ENCODE measurements at regions not wholly inside any gene's neighbourhood (a gene's known extent, or its start where the extent isn't known, plus 50 kb on each side); places are given as distances from the start of the nearest gene placed in this dataset.

- dilution Hi-C loops (cut with MboI; ENCODE audit: extremely low pct_ligation_motif_present, low sequenced_read_pairs) (no loop called here), intact Hi-C loops (cut with micrococcal nuclease) (no loop called here)
- TF ChIP-seq JUN (IDR thresholded peaks at IDR 0.05; ENCODE audit: borderline replicate concordance, insufficient read depth, insufficient read length, low read depth) (no peak), POLR2A (IDR thresholded peaks at IDR 0.05; ENCODE audit: low read depth, low read length) (no peak), POLR2AphosphoS5 (IDR thresholded peaks at IDR 0.05; ENCODE audit: insufficient read depth, low read depth, low read length) (no peak), MAX (IDR thresholded peaks at IDR 0.05; ENCODE audit: insufficient read depth, insufficient read length) (no peak), EZH2 (IDR thresholded peaks at IDR 0.05; ENCODE audit: borderline replicate concordance, low read depth, low read length, severe bottlenecking) (no peak)
- H3K9ac ChIP-seq (replicated peaks; ENCODE audit: extremely low read depth, insufficient read depth, low read length): no peak overlapping the region
- H3K79me2 ChIP-seq (ENCODE audit: control insufficient read depth, insufficient read depth, low read length): no peaks in the 10 kb centered on the region
- no peaks in the 10 kb centered on the region for H3K4me1 ChIP-seq (ENCODE audit: control insufficient read depth, extremely low read depth, insufficient read depth, low read length)
- ChIA-PET CTCF (no interaction called here), POLR2A (no interaction called here)
- H2AFZ ChIP-seq (ENCODE audit: low read depth, low read length): no peak overlapping the region
- no peak overlapping the region for H3K27ac ChIP-seq (ENCODE audit: insufficient read depth, low read depth, low read length)
- H3K4me3 ChIP-seq (replicated peaks in 1 of 3; ENCODE audit: insufficient read depth in 1 of 3, low read depth in 1 of 3, low read length in 3 of 3): no peak overlapping the region
- FAIRE-seq: no peak
- BruUV-seq (replicated peaks): no TSS peak
- no peaks in the 10 kb centered on the region for H3K9me1 ChIP-seq (replicated peaks; ENCODE audit: control insufficient read depth, extremely low read depth, insufficient read depth, low read length)
- DNase-seq (ENCODE audit: low read depth, low spot score): no peak
- H3K9me3 ChIP-seq (replicated peaks; ENCODE audit: control insufficient read depth, insufficient read depth, low read length): peaks cover 4% of the 10 kb centered on the region
- H3K36me3 ChIP-seq (ENCODE audit: control insufficient read depth in 2 of 2, extremely low read depth in 1 of 2, insufficient read depth in 2 of 2, low read length in 2 of 2): no peaks in the 10 kb centered on the region
- H4K20me1 ChIP-seq (replicated peaks; ENCODE audit: control insufficient read depth, extremely low read depth, insufficient read depth, low read length): no peaks in the 10 kb centered on the region
- H3K27me3 ChIP-seq (ENCODE audit: control insufficient read depth in 2 of 2, insufficient read depth in 2 of 2, low read length in 2 of 2): no peaks in the 10 kb centered on the region
- H3K4me2 ChIP-seq (ENCODE audit: insufficient read depth, low read length): no peak overlapping the region
Measured at GRCh38 chr10:23611308-23612029, 172.6 kb downstream of the OTUD1 start.

DNA sequence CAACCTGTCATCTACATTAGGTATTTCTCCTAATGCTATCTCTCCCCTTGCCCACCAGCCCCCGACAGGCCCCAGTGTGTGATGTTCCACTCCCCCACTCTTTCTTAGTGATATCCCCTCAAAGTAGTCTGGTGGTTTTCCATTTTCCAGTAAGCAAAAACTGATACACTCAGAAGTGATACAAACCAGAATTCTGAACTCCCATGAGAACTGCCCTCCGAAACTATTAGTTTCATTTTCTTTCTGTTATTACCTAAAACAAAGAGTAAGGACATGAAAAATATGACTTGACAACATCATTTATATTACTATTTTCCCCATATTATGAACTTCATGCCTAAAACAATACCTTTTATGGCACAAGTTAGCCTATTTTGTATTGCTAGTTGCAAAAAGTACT lies 175.0 kb downstream of the OTUD1 start:
- Histone ChIP-seq H3K9ac (replicated peaks; ENCODE audit: extremely low read depth, insufficient read depth, low read length) (no peak overlapping the region), H3K79me2 (ENCODE audit: control insufficient read depth, insufficient read depth, low read length) (no peaks in the 10 kb centered on the region), H3K27ac (ENCODE audit: insufficient read depth, low read depth, low read length) (no peak overlapping the region), H4K20me1 (replicated peaks; ENCODE audit: control insufficient read depth, extremely low read depth, insufficient read depth, low read length) (no peaks in the 10 kb centered on the region), H3K4me2 (ENCODE audit: insufficient read depth, low read length) (no peak overlapping the region), H3K9me1 (replicated peaks; ENCODE audit: control insufficient read depth, extremely low read depth, insufficient read depth, low read length) (no peaks in the 10 kb centered on the region), H3K4me3 (replicated peaks in 1 of 3; ENCODE audit: insufficient read depth in 1 of 3, low read depth in 1 of 3, low read length in 3 of 3) (no peak overlapping the region), H3K27me3 (ENCODE audit: control insufficient read depth in 2 of 2, insufficient read depth in 2 of 2, low read length in 2 of 2) (no peaks in the 10 kb centered on the region), H3K9me3 (replicated peaks; ENCODE audit: control insufficient read depth, insufficient read depth, low read length) (peaks cover 2% of the 10 kb centered on the region), H3K36me3 (ENCODE audit: control insufficient read depth in 2 of 2, extremely low read depth in 1 of 2, insufficient read depth in 2 of 2, low read length in 2 of 2) (no peaks in the 10 kb centered on the region), H3K4me1 (ENCODE audit: control insufficient read depth, extremely low read depth, insufficient read depth, low read length) (no peaks in the 10 kb centered on the region), H2AFZ (ENCODE audit: low read depth, low read length) (no peak overlapping the region)
- intact Hi-C loops (cut with micrococcal nuclease) (no loop called here), dilution Hi-C loops (cut with MboI; ENCODE audit: extremely low pct_ligation_motif_present, low sequenced_read_pairs) (no loop called here)
- FAIRE-seq (no peak), DNase-seq (ENCODE audit: low read depth, low spot score) (no peak)
- no TSS peak for BruUV-seq (replicated peaks)
- POLR2A ChIA-PET: no interaction called here
- CTCF ChIA-PET: no interaction called here
- TF ChIP-seq FOS (IDR thresholded peaks at IDR 0.05; ENCODE audit: borderline replicate concordance, insufficient read depth, low read length) (no peak), POLR2A (IDR thresholded peaks at IDR 0.05; ENCODE audit: low read depth, low read length) (no peak), JUN (IDR thresholded peaks at IDR 0.05; ENCODE audit: borderline replicate concordance, insufficient read depth, insufficient read length, low read depth) (no peak), EZH2 (IDR thresholded peaks at IDR 0.05; ENCODE audit: borderline replicate concordance, low read depth, low read length, severe bottlenecking) (no peak), POLR2AphosphoS5 (IDR thresholded peaks at IDR 0.05; ENCODE audit: insufficient read depth, low read depth, low read length) (no peak), GATA2 (IDR thresholded peaks at IDR 0.05; ENCODE audit: insufficient read depth, insufficient read length, low read depth, low read length) (no peak), MAX (IDR thresholded peaks at IDR 0.05; ENCODE audit: insufficient read depth, insufficient read length) (no peak), CTCF (IDR thresholded peaks at IDR 0.05; ENCODE audit: extremely low read depth in 1 of 2, insufficient read depth in 1 of 2, low read depth in 1 of 2, low read length in 2 of 2) (no peak), MYC (IDR thresholded peaks at IDR 0.05; ENCODE audit: low read depth, low read length) (no peak)
